C4-2B (cell line): ENCODE measurements at regions not wholly inside any gene's neighbourhood (a gene's known extent, or its start where the extent isn't known, plus 50 kb on each side); places are given as distances from the start of the nearest gene placed in this dataset.

Source experiments
- ZFX ChIP-seq: fragments of 450-650 bp; IDR thresholded peaks from 2 replicates; pipeline ENCODE4 v1.6.1; 2017
- TF ChIP-seq, protein P1 (sequence below): fragments of 450-650 bp; conservative IDR thresholded peaks from 2 replicates; pipeline ENCODE4 v1.5.1; 2017; ENCODE audit warnings: mild to moderate bottlenecking

DNA sequence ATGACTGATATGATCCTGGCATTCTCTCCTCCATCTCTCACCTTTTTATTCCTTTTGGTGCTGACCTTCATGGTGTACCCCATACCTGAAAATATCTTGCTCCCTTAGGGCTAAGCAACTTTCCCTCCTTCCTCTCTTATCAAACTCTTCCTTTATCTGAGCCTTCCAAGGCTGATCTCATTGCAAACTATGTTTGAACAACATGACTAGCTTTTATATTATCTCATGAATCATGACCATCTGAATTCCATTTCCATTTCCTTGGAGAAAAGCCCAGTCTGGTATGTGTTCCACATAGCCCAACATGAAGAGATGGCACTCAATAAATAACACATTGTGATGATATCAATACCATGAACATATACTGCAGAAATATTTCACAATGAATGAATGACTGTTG is 111.6 kb downstream of the TSPAN8 start:
- TF ChIP-seq, protein P1, sequence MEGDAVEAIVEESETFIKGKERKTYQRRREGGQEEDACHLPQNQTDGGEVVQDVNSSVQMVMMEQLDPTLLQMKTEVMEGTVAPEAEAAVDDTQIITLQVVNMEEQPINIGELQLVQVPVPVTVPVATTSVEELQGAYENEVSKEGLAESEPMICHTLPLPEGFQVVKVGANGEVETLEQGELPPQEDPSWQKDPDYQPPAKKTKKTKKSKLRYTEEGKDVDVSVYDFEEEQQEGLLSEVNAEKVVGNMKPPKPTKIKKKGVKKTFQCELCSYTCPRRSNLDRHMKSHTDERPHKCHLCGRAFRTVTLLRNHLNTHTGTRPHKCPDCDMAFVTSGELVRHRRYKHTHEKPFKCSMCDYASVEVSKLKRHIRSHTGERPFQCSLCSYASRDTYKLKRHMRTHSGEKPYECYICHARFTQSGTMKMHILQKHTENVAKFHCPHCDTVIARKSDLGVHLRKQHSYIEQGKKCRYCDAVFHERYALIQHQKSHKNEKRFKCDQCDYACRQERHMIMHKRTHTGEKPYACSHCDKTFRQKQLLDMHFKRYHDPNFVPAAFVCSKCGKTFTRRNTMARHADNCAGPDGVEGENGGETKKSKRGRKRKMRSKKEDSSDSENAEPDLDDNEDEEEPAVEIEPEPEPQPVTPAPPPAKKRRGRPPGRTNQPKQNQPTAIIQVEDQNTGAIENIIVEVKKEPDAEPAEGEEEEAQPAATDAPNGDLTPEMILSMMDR, result no peak
- TF ChIP-seq ZFX, result no peak
